Stimulated activated memory B cell treated with anti-CD40 and anti-IgM and Interleukin-4, amounts not matched to agents 10 μg/mL and 1 μg/mL and 100 μg/mL, for 72 hours (primary cell): ENCODE measurements at regions not wholly inside any gene's neighbourhood (a gene's known extent, or its start where the extent isn't known, plus 50 kb on each side); places are given as distances from the start of the nearest gene placed in this dataset.

Source experiments
- ATAC-seq: fragments of 150-1000 bp; cut with Tn5 transposase; 2 replicates; pipeline ENCODE4 v1.10.0; 2021
- H3K27ac Mint-ChIP-seq: one replicate; pipeline ENCODE4 v1.8.0; 2022; ENCODE audit warnings: mild to moderate bottlenecking, mixed read lengths
- H3K27me3 Mint-ChIP-seq: one replicate; pipeline ENCODE4 v1.8.0; 2022; ENCODE audit warnings: mixed read lengths
- H3K36me3 Mint-ChIP-seq: one replicate; pipeline ENCODE4 v1.8.0; 2022; ENCODE audit warnings: mixed read lengths
- H3K4me1 Mint-ChIP-seq: one replicate; pipeline ENCODE4 v1.8.0; 2022; ENCODE audit warnings: mixed read lengths
- H3K4me3 Mint-ChIP-seq: one replicate; pipeline ENCODE4 v1.8.0; 2022; ENCODE audit warnings: mild to moderate bottlenecking, moderate library complexity, mixed read lengths
- H3K9me3 Mint-ChIP-seq: one replicate; pipeline ENCODE4 v1.8.0; 2022; ENCODE audit warnings: mixed read lengths

GRCh38 chr15:49734831-49735508 lies 114.1 kb downstream of the DTWD1 start:
- H3K4me3 Mint-ChIP-seq = no peak overlapping the region
- H3K9me3 Mint-ChIP-seq = no peaks in the 10 kb centered on the region
- no peak for ATAC-seq
- H3K27me3 Mint-ChIP-seq = peaks cover 11% of the 10 kb centered on the region
- H3K4me1 Mint-ChIP-seq = no peaks in the 10 kb centered on the region
- H3K36me3 Mint-ChIP-seq = no peaks in the 10 kb centered on the region
- no peak overlapping the region for H3K27ac Mint-ChIP-seq

GRCh38 chr15:49737127-49737526 lies 116.3 kb downstream of the DTWD1 start:
- Mint-ChIP-seq H3K36me3 (no peaks in the 10 kb centered on the region), H3K27ac (no peak overlapping the region), H3K4me1 (no peaks in the 10 kb centered on the region), H3K27me3 (peaks cover 11% of the 10 kb centered on the region), H3K4me3 (no peak overlapping the region), H3K9me3 (no peaks in the 10 kb centered on the region)
- ATAC-seq = no peak

DNA sequence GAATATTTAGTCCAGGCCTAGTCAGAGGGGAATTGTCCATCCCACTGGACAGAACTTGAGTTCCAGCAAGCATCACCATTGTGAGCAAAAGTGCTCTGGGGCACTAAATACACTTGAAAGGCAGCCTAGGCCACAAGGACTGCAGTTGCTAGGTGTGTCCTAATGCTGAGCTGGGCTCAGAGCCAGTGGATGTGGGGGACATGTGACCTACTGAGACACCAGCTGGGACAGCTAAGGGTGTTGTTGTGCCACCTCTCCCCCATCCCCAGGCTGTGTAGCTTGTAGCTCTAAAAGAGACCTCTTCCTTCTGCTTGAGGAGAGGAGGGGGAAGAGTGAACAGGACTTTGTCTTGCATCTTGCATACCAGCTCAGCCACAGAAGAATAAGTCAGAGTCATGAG lies 120.9 kb downstream of the DTWD1 start:
- ATAC-seq = peak; percentile 12
- Mint-ChIP-seq H3K27ac (no peak overlapping the region), H3K27me3 (peaks cover 11% of the 10 kb centered on the region), H3K4me3 (no peak overlapping the region), H3K4me1 (no peaks in the 10 kb centered on the region), H3K9me3 (peaks cover 3% of the 10 kb centered on the region), H3K36me3 (no peaks in the 10 kb centered on the region)

DNA sequence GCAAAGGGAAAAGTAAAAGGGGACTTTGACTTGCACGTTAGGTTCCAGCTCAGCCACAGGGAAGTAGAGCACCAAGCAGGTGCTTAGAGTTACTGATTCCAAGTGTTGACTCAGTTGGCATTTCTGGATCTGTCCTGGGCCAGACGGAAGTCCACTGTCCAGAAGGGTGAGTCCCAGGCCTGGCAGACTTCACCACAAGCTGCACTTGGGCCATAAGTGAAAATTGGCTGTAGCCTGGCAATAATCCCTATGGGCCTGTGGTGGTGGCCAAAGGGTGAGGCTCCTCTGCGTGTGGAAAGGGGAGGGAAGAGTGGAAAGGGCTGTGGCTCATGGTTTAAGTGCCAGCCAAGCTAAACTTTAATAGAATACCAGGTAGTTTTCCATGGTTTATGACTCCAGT lies 121.5 kb downstream of the DTWD1 start:
- Mint-ChIP-seq H3K9me3 (peaks cover 3% of the 10 kb centered on the region), H3K27me3 (peaks cover 6% of the 10 kb centered on the region), H3K36me3 (no peaks in the 10 kb centered on the region), H3K4me1 (no peaks in the 10 kb centered on the region), H3K27ac (no peak overlapping the region), H3K4me3 (no peak overlapping the region)
- ATAC-seq = peak; percentile 12

GRCh38 chr15:49747340-49747739 lies 126.5 kb downstream of the DTWD1 start:
- Mint-ChIP-seq H3K27ac (no peak overlapping the region), H3K36me3 (no peaks in the 10 kb centered on the region), H3K4me3 (no peak overlapping the region), H3K9me3 (peaks cover 6% of the 10 kb centered on the region), H3K27me3 (no peaks in the 10 kb centered on the region), H3K4me1 (no peaks in the 10 kb centered on the region)
- no peak for ATAC-seq

DNA sequence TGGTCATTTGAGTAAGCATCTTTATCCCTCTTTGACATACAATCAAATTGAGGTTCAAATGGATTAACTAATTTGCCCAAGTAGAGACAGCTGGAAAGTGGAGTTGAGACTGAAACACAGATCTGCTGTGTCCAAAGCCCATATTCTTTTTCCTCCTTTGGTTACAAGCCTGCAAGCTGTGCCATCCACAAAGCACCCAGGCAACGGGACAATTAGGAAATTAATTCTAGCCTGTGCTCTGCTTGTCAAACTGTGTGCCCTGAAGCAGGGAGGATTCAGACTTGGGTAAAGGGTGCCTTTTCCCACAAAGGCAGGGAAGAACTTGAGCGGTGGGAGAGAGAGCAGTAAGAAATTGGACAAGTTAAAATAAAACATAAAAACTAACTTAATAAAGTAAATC lies 127.9 kb downstream of the DTWD1 start:
- H3K27me3 Mint-ChIP-seq = no peaks in the 10 kb centered on the region
- no peak for ATAC-seq

DNA sequence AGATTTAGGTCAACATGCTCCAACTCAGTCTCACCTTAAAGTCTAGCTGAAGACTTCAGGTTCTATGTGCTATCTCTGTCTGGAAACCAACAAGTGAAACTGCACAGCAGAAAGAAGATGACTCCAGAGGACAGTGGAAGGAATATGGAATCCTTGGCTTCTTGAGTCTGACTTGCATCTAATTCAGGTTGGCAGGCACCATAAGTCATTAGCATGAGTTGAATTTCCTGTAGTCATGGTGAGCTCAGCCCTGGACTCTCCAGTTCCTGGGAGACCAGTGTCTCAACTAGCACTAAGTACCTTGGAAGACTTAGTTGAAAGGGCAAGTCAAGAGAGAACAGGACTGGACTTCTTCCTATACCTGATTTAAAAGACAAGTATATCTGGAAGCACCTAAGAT lies 129.7 kb downstream of the DTWD1 start:
- peaks cover 6% of the 10 kb centered on the region for H3K9me3 Mint-ChIP-seq
- no peak overlapping the region for H3K4me3 Mint-ChIP-seq
- no peaks in the 10 kb centered on the region for H3K4me1 Mint-ChIP-seq
- no peaks in the 10 kb centered on the region for H3K27me3 Mint-ChIP-seq
- H3K36me3 Mint-ChIP-seq = no peaks in the 10 kb centered on the region
- ATAC-seq = no peak
- no peak overlapping the region for H3K27ac Mint-ChIP-seq

More for the DNA sequence above, 127.9 kb downstream of the DTWD1 start:
- no peaks in the 10 kb centered on the region for H3K4me1 Mint-ChIP-seq
- no peak overlapping the region for H3K4me3 Mint-ChIP-seq
- peaks cover 6% of the 10 kb centered on the region for H3K9me3 Mint-ChIP-seq
- no peak overlapping the region for H3K27ac Mint-ChIP-seq
- no peaks in the 10 kb centered on the region for H3K36me3 Mint-ChIP-seq

DNA sequence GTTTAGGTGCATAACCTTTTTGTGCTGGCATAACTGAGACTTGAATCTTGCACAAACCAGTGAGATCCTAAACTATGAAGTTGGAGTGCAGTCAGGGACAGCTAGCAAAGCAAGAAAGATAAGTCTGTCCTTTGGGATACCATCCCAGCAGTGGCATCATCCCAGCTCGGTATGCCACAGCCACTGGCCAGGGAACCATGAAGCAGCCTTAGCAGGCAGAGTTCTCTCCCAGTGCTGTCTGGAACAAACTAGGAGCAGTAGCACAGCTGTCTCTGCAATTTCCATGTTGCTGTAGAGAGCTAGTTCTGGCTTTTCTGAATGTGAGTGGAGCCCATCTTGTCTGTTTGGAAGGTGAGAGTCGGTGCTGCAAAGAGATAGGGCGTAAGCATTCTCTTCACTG lies 130.3 kb downstream of the DTWD1 start:
- ATAC-seq = no peak
- H3K4me1 Mint-ChIP-seq = no peaks in the 10 kb centered on the region

DNA sequence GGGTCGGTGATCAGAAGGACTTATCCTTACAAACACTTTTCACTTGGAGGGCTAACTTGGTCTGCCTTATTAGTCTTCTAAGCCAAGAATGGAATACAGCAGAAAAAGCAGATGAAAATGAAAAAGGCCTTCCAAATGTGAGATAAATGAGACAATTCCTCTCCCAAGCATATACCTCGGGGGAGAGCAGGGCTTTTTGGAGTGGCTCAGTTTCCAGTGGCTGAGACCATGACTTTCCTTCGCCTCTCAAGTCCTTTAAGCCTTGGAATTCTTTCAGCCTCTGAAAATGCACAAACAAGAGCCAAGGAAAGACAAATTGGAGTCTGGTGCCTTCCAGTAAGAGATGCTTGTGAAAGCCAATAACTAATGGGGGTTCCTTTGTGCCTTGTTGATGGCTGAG lies 130.9 kb downstream of the DTWD1 start:
- H3K4me1 Mint-ChIP-seq = no peaks in the 10 kb centered on the region
- H3K4me3 Mint-ChIP-seq = no peak overlapping the region
- H3K9me3 Mint-ChIP-seq = peaks cover 3% of the 10 kb centered on the region
- H3K27me3 Mint-ChIP-seq = no peaks in the 10 kb centered on the region
- H3K36me3 Mint-ChIP-seq = no peaks in the 10 kb centered on the region
- ATAC-seq = no peak
- H3K27ac Mint-ChIP-seq = no peak overlapping the region

More for the DNA sequence above, 130.3 kb downstream of the DTWD1 start:
- Mint-ChIP-seq H3K27me3 (no peaks in the 10 kb centered on the region), H3K27ac (no peak overlapping the region), H3K9me3 (peaks cover 4% of the 10 kb centered on the region), H3K36me3 (no peaks in the 10 kb centered on the region), H3K4me3 (no peak overlapping the region)

- no peak overlapping the region for H3K4me3 Mint-ChIP-seq
- H3K27me3 Mint-ChIP-seq = no peaks in the 10 kb centered on the region
- H3K27ac Mint-ChIP-seq = no peak overlapping the region
- H3K9me3 Mint-ChIP-seq = peaks cover 3% of the 10 kb centered on the region
- no peaks in the 10 kb centered on the region for H3K36me3 Mint-ChIP-seq
- no peak for ATAC-seq
- no peaks in the 10 kb centered on the region for H3K4me1 Mint-ChIP-seq
These were observed 131.7 kb downstream of the DTWD1 start for GRCh38 chr15:49752517-49752916.

DNA sequence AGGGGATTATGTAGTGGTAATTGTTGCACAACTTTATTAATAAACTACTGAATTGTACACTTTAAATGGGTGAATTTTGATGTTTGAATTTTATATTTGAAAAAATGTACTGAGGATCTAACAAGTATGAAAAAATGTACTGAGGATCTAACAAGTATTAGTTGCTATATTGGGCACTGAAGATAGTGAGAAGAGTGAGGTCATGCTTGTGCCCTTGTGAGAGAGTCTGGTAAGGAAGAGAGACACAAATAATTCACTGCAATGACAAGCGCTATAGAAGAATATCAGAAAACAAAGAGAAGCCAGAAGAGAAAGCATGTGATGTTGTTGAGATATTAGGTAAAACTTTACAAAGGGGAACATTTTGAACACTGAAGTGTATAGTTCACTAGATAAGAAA lies 137.6 kb downstream of the DTWD1 start:
- Mint-ChIP-seq H3K4me3 (no peak overlapping the region), H3K27ac (no peak overlapping the region), H3K4me1 (no peaks in the 10 kb centered on the region), H3K27me3 (no peaks in the 10 kb centered on the region), H3K36me3 (no peaks in the 10 kb centered on the region), H3K9me3 (peaks cover 30% of the 10 kb centered on the region)
- no peak for ATAC-seq

GRCh38 chr15:49758856-49759255 lies 138.0 kb downstream of the DTWD1 start:
- no peaks in the 10 kb centered on the region for H3K36me3 Mint-ChIP-seq
- H3K4me3 Mint-ChIP-seq = no peak overlapping the region
- no peaks in the 10 kb centered on the region for H3K27me3 Mint-ChIP-seq
- peaks cover 30% of the 10 kb centered on the region for H3K9me3 Mint-ChIP-seq
- no peaks in the 10 kb centered on the region for H3K4me1 Mint-ChIP-seq
- no peak overlapping the region for H3K27ac Mint-ChIP-seq
- no peak for ATAC-seq

GRCh38 chr15:49760749-49761148 lies 139.9 kb downstream of the DTWD1 start:
- H3K9me3 Mint-ChIP-seq = peaks cover 37% of the 10 kb centered on the region
- H3K27ac Mint-ChIP-seq = no peak overlapping the region
- H3K36me3 Mint-ChIP-seq = no peaks in the 10 kb centered on the region
- ATAC-seq = no peak
- no peak overlapping the region for H3K4me3 Mint-ChIP-seq
- H3K27me3 Mint-ChIP-seq = no peaks in the 10 kb centered on the region
- H3K4me1 Mint-ChIP-seq = no peaks in the 10 kb centered on the region

- Mint-ChIP-seq H3K27me3 (no peaks in the 10 kb centered on the region), H3K4me3 (no peak overlapping the region), H3K27ac (no peak overlapping the region), H3K36me3 (no peaks in the 10 kb centered on the region), H3K4me1 (no peaks in the 10 kb centered on the region), H3K9me3 (peaks cover 12% of the 10 kb centered on the region)
- no peak for ATAC-seq
These were observed 148.4 kb downstream of the DTWD1 start for GRCh38 chr15:49769225-49769624.

- Mint-ChIP-seq H3K4me1 (no peaks in the 10 kb centered on the region), H3K27me3 (peaks cover 13% of the 10 kb centered on the region), H3K36me3 (no peaks in the 10 kb centered on the region), H3K9me3 (peaks cover 9% of the 10 kb centered on the region), H3K4me3 (no peak overlapping the region), H3K27ac (no peak overlapping the region)
- ATAC-seq = no peak
These were observed 168.6 kb downstream of the DTWD1 start for GRCh38 chr15:49789436-49789835.

DNA sequence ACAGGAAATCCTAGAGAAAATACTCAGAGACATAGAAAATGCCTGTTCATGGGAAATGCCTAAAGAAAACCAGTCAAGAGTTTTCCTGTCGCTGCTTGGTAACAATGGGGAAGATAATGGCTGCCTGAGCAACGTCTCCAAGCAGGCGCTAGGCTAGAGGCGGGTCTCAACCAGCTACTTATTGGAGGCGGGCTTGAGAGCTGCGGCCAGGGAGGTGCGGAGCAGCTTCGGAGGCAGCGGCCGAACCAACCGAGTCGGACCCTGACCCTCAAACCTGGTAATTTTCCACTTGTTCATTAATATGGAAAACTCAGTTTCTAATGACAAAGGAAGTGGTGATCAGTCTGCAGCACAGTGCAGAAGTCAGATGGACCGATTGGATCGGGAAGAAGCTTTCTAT lies 173.1 kb downstream of the DTWD1 start:
- Mint-ChIP-seq H3K36me3 (no peaks in the 10 kb centered on the region), H3K27me3 (peaks cover 19% of the 10 kb centered on the region), H3K9me3 (peaks cover 6% of the 10 kb centered on the region), H3K4me3 (no peak overlapping the region), H3K4me1 (no peaks in the 10 kb centered on the region), H3K27ac (no peak overlapping the region)
- ATAC-seq = no peak

- Mint-ChIP-seq H3K36me3 (no peaks in the 10 kb centered on the region), H3K9me3 (peaks cover 9% of the 10 kb centered on the region), H3K27me3 (no peaks in the 10 kb centered on the region), H3K4me3 (no peak overlapping the region), H3K27ac (no peak overlapping the region), H3K4me1 (no peaks in the 10 kb centered on the region)
- no peak for ATAC-seq
These were observed 180.9 kb downstream of the DTWD1 start for GRCh38 chr15:49801796-49802195.
